GM23248 (cell line): ENCODE measurements at regions not wholly inside any gene's neighbourhood (a gene's known extent, or its start where the extent isn't known, plus 50 kb on each side); places are given as distances from the start of the nearest gene placed in this dataset.

Experiments
- EZH2 ChIP-seq: fragments of 200-600 bp; sonication (generic); IDR thresholded peaks from 2 replicates; pipeline ENCODE4 v1.6.1; 2018; ENCODE audit warnings: antibody characterized with exemption, mild to moderate bottlenecking; ENCODE audit not compliant: insufficient read depth, poor library complexity, severe bottlenecking
- EZH2phosphoT487 ChIP-seq: fragments of 200-600 bp; sonication (generic); IDR thresholded peaks from 2 replicates; pipeline ENCODE4 v1.6.1; 2018; ENCODE audit warnings: antibody characterized with exemption, moderate library complexity, mild to moderate bottlenecking, low read depth; ENCODE audit not compliant: insufficient read depth

DNA sequence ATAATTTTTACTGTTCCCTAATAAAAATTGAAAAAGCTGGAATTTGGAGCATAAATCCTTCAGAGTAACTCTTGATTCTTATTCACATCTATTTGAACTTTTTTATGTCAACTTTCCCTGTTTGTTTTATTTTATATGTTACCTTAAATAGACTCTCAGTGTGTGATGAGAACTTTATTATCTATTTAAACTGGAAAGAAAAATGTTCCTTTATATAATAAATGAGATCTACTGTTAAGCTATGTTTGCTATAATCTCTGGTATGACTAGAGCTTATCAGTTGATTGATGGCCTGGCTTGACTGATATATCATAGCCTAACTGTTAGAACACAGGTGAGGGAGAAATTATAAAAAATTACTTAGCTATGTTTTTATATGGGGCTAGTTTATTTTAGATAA lies 330.6 kb upstream of the EPHA6 start:
- TF ChIP-seq EZH2 (no peak), EZH2phosphoT487 (no peak)
